HG02938 (cell line): ENCODE measurements at regions not wholly inside any gene's neighbourhood (a gene's known extent, or its start where the extent isn't known, plus 50 kb on each side); places are given as distances from the start of the nearest gene placed in this dataset.
A peak's percentile ranks its signal among the peaks of the same experiment; 100 is the strongest.

Experiments
- ATAC-seq: cut with Tn5 transposase; IDR thresholded peaks from one replicate; pipeline ENCODE4 v1.9.1; 2021; ENCODE audit warnings: mild to moderate bottlenecking, moderate library complexity; ENCODE audit not compliant: unreplicated experiment

DNA sequence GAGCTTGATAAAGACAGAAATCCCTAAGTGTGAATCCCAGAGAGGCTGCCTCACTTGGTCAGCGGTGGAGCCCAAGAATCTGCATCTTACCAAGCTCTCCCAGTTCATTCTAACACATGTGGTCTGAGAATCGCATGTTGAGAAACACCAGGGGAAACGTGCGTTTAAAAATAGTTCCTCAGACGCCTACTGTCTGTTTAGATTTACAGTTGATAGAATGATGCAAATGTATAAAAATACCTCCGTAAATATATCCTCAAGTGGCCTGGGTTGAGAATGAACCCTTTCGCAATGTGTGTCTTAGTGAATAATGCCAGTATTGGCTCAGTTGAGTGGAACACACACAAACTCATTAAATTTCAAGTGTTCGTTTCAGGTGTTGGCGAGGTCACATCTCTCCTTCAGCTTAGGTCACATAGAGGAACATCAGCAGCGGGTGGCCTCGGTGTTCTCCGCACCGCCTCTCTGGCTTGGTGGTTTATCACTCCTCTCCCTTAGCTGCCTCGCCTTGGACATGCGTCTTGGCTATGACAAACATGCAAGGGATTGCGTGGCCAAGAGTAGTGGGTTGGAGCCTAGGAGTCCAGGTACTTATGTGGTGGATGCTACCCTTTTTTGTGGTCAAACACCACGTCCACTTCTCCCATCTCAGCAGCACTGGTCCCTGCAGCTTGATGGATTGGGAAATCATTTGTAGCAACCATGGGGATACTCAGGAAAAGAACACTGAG, 117.6 kb upstream of the SPATA13 start:
- no peak for ATAC-seq

DNA sequence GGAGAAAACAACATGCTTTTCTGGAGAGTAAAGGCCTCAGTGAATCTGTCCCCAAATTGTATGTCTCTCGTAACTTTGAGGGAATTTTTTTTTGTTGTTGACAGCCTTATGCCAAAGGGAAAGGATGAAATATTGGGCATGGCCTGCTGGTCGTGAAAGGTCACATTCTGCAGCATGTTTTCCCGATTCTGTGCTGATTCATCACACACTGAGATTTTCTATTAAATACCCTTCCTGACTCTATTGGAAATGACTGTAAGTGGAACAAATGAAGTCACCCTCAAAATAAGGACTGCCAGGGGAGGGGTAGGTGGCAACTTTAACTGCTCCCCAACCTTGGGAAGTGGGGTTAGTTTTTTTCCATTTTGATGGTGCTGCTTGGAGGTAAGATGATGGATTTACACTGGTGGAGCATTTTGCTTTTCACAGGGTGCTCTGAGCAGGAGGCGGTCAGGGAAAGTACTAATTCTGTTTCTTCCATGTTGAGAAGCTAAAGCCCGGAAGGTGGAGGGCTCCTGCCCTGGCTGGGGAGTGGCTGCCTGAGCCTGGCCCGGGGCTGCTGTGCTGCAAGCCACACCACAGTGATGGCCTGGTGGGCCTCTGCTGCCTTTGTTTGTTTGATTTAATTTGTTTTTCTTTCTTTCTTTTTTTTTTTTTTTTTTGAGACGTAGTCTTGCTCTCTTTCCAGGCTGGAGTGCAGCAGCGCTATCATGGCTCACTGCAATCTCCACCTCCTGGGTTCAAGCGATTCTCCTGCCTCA, 116.8 kb upstream of the SPATA13 start:
- no peak for ATAC-seq

DNA sequence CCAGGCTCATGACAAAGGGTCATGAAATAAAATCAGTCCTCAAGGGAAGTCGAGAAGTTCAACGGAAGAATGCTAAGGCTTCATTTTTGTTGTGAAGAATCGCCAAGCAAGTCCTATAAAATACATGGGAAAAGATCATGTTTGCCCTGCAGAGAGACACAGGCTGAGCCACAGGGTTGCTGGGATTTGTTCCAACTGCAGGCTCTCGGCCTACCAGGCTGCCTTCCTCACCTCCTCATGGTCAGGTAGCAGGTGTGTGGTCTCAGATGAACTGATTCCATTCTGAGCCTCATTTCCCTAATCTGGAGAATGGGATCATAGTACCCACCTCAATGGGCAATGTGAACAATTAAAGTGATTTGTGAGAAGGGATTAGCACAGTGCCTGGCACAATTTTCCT, 114.9 kb upstream of the SPATA13 start:
- ATAC-seq: no peak

DNA sequence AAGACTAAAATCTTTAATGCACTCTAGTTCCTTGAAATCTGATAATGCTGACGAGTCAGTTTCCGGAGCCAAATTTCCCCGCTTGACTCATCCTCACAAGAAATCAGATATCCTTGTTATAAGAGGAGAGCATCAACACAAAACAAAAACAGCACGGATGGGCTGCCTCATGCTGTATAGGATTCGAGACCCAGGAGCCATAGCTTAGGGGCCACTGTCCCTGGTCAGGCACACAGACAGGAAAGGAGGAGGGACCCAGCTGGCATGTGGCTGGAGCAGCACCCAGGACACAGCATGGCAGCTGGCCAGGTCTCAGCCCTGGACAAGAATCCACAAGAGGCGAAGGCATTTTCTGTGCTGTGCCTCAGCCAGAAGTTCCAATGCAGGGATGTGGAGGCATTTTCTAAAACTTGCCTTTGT, 110.2 kb upstream of the SPATA13 start:
- no peak for ATAC-seq

DNA sequence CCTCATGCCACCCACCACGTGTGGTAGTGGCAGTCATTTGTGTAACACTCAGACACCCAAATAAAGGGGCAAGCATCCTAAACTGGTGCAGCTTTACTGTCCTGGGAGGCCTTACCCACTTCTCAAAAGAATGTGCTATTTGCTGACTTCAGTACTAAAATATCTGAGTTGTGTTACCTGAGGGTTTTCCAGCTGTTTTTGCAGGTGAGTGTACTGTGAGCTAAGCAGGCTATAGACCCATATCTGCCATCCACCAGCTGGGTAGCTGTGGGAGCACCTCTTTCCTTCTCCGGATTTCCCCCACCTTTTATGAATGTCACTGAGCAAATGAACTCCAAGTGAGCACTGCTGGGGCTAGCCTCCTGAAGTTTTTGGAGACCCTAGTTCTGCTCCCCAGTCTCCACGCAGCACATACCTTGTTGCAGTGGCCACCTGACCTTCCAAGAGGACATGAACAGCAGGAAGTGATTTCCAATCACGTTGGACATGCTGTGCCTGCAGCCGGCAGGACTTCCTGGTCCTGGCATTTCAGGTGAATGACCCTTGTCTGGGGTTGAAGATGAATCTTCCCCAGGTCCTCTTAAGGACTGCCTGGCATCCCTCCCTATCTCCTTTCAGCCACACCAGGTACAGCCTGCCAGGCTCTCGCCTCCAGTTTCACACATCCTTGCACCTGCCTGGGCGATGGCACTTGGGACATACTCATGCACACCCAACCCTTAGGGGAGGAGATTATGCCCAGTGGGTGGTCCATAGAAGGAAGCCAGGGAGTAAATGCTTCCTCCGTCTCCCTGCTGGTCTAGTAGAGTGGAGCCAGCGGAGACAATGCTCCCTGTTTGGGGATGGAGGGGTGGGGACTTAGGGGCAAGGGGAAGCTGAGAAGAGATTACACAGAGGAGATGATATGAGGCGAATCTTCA, 109.5 kb upstream of the SPATA13 start:
- ATAC-seq: no peak

DNA sequence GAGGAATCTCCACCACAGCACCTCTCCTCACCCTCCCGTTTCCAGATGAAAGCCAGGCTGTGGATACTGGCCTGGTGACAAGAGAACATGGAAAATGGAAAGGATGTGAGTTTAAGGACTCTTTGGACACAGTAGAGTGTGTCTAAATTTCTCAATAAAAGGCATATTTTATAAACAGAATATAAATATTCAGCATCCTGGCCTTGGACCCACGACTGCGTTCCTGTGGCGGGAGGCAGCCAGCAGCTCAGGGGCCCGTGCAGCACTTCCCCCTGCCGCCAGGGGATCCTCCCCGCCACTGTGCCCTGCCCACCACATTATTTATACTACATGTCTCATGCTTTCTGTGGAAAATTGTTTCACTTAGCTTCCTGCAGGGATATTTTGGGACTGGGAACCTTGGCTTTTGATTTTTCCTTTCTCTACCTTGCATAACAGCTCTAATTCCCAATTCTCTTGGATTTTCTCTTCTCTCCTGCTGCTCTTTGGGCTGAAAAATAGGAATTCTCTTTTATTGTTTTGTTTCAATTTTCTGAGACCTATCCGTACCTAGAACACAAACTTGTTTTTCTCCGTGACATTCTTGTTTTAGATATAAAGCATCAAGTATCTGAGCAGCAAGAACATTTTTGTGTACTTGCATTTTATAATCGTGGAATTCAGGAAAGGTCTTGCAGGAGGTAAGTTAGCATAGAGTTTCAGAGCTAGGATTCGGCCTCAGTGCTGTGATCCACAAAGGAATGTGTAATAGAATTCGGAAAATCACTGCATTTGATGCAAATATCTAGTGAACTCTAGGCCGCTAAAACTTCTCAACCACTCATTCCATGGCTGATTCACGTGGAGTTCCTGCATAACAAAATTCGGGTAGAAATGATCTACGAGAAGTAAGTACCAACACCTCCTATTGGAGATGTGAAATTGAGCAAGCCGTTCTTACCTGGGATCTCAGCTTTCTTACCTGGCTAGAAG, 107.7 kb upstream of the SPATA13 start:
- ATAC-seq: no peak

DNA sequence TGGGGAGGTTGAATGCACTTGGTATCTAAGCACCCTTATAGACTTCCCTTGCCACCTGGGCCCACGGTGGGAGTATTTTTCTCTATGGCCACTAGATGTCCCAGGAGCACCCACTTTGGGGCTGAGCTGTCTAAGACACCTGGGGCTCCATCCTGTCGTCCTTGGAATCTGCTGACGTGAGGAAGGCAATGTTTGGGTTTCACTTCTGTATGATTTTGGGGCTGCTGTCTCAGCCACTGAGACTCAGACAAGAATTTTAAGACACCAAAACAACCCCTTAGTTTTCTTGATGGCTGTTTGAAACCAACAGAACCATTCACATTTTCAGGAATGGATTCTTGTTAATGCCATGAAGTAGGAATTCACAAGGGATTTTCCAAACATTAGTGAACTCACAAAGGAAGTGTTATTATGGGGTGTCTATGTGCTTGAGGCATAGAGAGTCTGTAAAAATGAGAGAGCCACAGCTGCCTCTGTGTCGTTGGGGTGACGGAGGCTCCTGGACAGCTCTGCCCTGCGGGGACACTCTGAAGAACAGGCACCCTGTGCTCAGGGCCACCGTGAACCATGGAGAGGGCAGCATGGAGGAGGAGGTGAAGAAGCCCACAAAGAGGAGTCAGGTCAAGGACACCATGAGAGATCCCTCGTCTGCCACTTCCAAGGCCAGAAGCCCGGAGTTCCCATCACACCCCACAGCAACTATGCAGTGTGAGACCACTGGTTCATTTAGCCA, 106.8 kb upstream of the SPATA13 start:
- ATAC-seq: peak; percentile 79

DNA sequence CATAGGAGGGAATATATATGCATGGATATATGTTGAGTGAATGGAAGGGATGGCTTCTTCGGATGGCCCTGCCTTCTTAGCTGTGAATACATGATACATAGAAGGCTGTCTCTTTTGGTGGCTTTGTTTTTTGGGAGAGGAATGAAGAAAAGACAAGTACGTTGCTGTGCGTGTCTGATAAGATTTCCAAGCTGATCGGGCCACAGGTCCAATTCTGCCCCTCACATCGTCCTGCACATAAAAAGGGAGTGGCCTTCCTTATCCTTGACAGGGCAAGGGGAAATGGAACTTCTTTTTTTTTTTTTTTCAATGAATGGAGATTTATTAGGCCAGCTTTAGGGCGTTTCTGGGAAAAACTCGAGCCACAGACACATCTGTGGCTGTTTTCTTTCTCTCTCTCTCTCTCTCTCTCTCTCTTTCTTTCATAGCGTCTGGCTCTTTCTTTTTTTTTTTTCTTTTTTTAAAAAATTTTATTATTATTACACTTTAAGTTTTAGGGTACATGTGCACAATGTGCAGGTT, 103.8 kb upstream of the SPATA13 start:
- no peak for ATAC-seq

DNA sequence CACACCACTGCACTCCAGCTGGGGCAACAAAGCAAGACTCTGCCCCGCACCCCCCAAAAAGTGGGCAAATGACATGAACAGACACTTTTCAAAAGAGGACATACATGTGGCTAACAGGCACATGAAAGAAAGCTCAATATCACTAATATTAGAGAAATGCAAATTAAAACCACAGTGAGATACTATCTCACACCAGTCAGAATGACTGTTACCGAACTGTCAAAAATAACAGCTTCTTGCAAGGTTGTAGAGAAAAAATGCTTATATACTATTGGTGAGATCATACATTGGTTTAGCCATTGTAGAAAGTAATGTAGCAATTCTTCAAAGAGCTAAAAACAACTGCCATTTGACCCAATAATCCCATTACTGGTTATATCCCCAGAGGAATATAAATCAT, 99.5 kb upstream of the SPATA13 start:
- ATAC-seq: no peak

DNA sequence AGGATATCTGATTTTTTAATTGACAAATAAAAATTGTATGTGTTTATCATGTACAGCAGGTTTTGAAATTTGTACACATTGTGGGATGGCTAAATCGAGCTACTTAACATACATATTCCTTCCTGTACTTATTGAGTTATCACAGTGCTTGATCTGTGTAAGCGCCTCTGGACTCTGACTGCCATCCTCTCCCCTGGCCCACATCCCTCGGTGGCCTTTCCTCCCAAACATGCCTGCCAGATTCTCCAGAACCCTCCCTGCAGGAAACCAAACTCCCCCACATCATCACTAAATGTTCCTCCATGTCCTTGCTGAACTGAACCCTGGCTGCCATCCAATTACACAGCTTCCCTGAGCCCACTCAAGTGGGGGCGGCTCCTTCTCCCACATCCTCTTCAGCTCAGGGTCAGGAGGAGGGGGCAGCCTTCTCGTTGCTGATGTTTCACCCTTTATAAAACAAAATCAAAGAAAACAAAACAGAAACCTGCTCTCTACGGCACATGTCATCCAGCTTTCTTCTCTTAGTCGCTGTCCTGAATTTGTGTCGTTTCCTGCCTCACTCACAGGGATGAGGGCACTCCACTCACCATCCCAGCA, 97.1 kb upstream of the SPATA13 start:
- no peak for ATAC-seq

DNA sequence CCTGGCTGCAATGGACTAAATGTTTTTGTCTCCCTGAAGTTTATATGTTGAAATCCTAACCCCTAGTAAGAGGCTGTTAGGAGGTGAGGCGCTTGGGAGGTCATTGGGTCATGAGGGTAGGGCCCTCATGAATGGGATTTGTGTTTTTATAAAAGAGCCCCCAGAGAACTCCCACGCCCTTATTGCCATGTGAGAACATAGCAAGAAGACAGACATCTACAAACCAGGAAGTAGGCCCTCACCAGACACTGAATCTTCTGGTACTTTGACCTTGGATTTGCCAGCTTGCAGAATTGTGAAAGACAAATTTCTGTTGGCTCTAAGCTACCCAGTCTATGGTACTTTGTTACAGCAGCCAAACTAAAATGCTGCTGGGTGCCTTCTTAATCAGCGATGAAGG, 96.1 kb upstream of the SPATA13 start:
- ATAC-seq: no peak

DNA sequence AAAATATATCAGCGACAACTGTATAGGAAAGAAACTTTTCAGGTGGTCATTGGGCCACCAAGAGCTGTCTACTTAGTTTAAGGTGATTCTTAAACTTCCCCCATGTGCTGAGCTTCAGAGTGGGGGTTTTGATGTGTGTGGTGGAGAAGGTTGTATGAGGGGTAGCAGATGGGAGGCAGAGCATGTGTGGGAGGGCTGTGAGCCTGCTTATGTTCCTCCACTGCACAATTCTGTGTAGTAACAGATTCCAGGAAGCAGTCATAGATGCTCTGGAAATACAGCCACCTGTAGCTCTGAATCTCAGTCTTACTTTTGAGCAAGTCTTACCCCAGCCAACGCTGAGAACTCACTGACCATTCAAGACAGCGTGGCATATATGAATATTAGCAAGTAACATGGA, 95.3 kb upstream of the SPATA13 start:
- no peak for ATAC-seq

DNA sequence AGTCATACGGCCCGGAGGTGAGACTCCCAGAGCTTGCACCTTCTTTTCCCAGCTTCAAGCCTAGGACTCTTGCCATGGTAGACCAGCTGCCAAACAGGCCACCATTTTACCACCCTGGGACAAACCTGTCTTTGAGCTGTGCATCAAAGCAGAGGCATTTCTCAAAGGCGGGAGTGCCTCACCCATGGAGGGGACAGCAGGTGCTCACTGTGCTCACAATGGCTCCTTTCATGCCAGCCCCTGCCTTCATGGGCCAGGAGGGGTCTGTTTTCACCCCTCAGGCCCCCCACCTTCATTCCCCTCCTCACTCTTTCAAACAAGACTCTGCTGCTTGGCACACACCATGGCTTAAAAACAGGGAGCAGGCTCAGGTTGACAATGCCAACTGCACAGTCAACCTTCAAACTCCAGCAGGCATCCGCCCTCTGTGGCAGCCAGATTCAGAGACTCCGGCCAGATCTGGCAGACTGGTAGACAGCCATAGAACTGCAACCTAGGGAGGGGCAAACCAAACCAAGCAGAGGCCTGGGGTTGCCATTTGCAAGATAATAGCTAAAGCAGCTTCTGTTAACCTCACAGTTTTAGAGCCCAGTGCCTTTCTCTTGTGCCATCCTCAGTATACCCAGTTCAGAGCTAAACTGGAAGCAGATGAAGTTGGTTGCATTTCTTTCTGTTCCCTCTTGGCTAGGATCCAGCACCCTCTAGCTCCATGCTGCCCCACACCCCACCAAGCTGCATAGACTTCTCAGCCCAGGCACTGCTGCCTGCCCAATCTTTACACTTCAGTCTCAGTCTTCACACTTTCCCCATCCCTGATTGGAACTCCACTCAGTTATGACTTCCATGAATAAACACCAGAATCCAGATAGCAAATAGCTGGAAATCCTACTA, 93.9 kb upstream of the SPATA13 start:
- ATAC-seq: no peak

DNA sequence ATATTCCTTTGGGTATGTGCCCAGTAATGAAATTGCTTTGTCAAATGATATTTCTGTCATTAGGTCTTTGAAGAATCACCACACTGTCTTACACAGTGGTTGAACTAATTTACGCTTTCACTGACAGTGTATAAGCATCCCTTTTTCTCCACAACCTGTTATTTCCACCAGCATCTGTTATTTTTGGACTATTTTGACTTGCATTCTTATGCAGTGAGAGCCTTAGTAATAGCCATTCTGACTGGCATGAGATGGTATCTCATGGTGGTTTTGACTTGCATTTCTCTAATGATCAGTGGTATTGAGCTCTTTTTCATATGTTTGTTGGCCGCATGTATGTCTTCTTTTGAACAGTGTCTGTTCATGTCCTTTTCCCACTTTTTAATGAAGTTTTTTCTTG, 92.0 kb upstream of the SPATA13 start:
- no peak for ATAC-seq

DNA sequence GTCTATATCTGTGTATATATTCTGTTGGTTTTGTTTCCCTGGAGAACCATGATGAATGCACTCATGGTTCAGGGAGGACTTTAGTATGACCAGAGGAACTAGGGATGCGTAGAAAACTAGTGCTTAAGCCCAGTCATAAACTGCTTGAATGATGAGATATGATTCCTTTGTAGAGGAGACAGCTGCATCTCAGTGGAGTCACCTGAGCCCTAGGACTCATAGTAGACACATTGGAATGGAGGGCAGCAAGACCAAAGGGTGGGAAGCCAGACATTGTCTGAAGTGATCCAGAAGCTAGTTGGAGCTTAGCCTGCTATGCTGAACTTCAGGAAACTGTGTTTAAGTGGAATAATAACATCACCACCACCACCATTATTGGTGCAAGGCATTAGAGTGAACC, 89.5 kb upstream of the SPATA13 start:
- ATAC-seq: no peak

DNA sequence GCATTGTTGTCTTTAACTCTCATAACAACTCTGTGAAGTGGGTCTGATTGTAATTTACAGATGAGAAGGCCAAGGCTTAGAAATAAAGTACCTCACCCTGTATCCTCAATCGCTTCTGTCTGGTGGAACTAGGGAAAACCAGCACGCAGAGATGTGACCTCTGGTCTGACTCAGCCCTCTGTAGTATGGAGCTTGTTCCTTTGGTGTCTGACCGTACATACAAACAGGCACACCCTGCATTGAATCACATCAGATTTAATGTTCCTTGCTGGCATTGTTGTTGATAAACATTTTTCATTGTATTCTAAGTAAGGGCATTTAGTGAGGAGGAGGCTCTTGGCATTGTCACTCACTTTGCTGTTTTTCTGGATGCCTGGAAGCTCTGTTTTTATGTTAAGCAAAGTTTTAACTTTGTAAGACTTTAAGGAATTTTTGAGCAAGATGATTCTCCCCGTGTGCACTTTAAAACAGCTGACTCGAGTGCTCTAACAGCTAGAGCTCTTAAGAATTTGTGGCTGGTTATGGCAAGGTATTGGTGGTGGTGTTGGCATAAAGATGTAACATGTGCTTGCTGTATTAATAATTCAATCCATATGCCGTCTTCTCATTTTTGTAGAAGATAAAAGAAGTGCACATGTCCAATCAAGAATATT, 89.0 kb upstream of the SPATA13 start:
- ATAC-seq: no peak

DNA sequence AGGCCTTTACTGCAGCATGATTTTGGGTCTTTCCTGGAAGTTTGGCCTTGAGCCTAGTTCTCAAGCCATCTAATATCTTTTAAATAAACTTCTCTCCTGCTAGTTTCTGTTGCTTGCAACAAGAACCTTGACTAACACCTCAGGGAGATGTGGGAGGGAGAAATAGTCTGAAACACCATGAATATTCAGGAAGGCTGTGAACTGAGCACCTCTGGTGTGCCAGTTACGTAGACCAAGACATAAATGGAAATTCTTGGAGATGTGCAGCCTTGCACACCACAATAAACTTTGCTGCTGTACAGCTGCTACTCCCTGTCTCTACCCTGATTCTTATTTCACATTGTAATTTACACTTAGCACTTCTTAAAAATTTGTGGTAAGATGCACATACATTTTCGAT, 86.9 kb upstream of the SPATA13 start:
- ATAC-seq: no peak

DNA sequence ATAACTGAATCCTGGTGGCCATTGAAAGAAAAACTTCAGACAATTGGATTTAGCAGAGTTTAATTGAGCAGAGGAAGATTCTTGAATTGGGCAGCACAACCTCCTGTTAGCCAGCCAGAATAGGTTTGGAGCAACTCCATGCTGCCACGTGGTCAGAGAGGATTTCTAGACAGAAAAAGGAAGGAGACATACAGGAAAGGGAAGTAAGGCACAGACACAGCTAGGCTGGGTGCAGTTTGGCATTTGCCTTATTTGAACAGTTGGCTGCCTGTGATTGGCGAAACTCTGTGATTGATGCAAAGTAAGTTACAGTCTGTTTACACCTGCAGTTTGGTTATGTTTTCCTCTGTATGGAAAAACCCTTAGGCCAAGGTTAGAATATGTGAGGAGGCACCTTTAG, 85.8 kb upstream of the SPATA13 start:
- ATAC-seq: no peak
